ENCODE measurements at regions not wholly inside any gene's neighbourhood (a gene's known extent, or its start where the extent isn't known, plus 50 kb on each side); places are given as distances from the start of the nearest gene placed in this dataset.

DNA sequence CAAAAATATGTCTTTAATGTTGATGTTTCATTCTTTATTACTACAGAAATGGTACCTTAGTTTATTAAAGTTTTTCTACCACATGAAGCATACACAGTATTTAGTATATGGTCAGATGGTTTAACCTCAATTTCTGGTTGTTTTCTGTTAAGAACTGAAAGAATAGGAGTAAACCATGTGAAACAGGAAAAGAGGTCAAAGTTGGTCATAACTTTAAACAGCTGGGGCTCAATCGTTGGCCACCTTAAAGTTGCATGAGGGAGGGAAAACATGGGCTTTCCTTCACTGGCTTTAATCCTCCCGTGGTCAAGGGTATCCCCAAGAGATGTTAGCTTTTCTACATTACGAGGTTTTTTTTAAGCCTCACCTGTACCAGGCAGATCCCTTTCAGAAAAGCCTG is 483.3 kb upstream of the ADAMTS5 start:
- no peak overlapping the region for H3K4me3 ChIP-seq (replicated peaks; ENCODE audit: low read depth, low read length)
- DNase-seq (ENCODE audit: low read depth): no peak
- no peak for TF ChIP-seq CTCF (IDR thresholded peaks at IDR 0.05; ENCODE audit: low read length, missing control alignments)

DNA sequence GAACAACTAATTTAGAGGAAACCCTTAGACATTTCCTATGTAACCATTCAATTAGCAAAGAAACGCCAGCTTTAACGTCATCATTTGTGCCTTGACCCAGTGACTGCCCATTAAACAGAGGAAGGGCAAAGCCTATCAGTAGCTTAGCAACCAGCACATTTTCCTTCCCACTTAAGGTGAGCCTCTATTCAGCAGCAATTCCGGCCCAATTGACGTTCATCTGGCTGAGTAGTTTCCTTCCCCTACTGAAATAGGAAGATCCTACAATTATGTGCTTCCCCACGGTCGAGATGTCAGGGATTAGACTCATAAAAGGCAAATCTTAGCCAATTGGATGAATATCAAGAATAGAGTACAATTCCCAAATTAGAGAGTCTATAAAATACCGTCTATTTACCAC is 482.1 kb upstream of the ADAMTS5 start:
- no peak for TF ChIP-seq CTCF (IDR thresholded peaks at IDR 0.05; ENCODE audit: low read length, missing control alignments)
- no peak overlapping the region for H3K4me3 ChIP-seq (replicated peaks; ENCODE audit: low read depth, low read length)
- DNase-seq (ENCODE audit: low read depth): no peak

- no peak for DNase-seq (ENCODE audit: low read depth)
- TF ChIP-seq CTCF (IDR thresholded peaks at IDR 0.05; ENCODE audit: low read length, missing control alignments): no peak
- H3K4me3 ChIP-seq (replicated peaks; ENCODE audit: low read depth, low read length): no peak overlapping the region
These were observed 481.0 kb upstream of the ADAMTS5 start for GRCh38 chr21:27447843-27448242.

DNA sequence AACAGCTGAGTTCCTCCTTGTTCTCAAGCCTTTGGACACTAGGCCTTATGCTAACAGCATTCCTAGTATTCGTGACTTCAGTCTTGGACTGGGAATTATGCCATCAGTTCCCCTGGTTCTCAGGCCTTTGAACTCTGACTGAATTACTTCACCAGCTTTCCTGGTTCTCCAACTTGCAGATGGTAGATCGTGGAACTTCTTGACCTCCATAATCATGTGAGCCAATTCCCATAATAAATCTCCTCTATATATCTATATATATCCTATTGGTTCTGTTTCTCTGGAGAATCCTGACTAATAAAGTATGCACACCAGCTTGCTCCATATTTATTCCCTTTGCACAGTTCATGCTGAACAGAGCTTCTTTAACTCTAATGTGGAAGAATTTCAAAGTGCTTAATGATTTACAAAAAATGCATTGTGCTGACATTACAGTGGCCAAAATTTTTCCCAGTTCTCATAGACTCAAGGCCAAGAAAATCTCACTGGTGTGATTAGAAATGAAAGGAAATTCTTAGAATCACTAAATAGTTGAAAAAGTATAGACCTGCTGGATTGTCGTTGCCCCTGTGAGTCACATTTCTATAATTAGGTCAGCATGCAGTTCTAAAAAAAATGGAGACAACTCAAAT is 462.9 kb upstream of the ADAMTS5 start:
- no peak overlapping the region for H3K4me3 ChIP-seq (replicated peaks; ENCODE audit: low read depth, low read length)
- TF ChIP-seq CTCF (IDR thresholded peaks at IDR 0.05; ENCODE audit: low read length, missing control alignments): no peak
- peak; percentile 59 for DNase-seq (ENCODE audit: low read depth)

DNA sequence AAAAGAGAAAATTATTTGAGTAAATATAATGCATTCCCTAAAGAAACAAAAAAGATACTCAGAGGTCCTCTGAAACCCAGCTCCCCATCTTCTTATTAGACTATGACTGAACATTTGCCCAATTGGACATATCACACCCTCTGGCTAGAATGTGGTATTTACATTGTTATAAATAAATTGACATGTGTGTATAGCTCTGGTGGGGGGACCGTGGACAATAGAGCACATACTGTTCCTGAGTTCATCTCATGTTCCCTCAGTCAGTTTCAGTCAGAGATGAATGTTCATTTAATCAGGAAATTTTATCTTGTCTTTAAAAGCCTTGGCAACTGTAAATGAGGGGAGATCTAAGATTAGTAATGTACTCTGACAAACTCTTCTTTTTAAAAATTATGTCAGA is 459.3 kb upstream of the ADAMTS5 start:
- H3K4me3 ChIP-seq (replicated peaks; ENCODE audit: low read depth, low read length): no peak overlapping the region
- TF ChIP-seq CTCF (IDR thresholded peaks at IDR 0.05; ENCODE audit: low read length, missing control alignments): no peak

DNA sequence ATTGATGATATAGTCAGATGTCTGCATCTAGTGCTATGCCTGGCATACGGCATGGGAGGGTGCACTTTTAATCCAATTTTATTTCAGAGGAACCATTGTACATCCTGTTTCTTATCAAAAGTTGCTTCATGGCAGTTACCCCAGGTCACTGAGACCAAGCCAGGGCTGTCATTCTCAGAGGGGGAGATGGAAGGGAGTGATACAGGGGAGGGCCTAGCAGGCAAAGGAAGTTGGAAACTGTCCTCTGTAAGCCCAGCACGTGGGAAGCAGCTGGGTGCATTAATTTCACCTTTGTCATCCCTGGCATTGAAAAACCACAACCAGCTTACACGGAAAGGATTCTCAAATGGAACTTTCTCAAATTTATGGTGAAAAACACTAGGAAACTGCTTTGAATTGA is 458.7 kb upstream of the ADAMTS5 start:
- TF ChIP-seq CTCF (IDR thresholded peaks at IDR 0.05; ENCODE audit: low read length, missing control alignments): no peak
- peak; percentile 40 for DNase-seq (ENCODE audit: low read depth)
- H3K4me3 ChIP-seq (replicated peaks; ENCODE audit: low read depth, low read length): no peak overlapping the region

More for the DNA sequence above, 459.3 kb upstream of the ADAMTS5 start:
- DNase-seq (ENCODE audit: low read depth): no peak

DNA sequence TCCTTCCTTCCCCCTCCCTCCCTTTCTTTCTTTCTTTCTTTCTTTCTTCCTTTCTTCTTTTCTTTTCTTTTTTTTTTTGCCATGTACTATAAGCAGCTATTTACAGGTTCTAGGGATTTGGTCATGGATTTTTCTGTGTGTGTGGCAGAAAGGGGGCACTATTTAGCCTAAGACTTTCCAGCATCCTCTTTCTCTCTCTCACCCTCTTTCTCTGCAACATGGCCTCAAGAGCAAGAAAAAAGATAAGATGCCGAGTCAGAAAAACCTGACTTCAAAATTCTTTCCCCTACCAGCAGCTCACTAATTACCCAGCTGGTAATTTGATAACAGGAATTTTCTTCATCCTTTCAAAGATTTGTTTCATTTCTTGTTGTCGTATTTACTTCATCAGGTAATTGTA is 458.3 kb upstream of the ADAMTS5 start:
- TF ChIP-seq CTCF (IDR thresholded peaks at IDR 0.05; ENCODE audit: low read length, missing control alignments): peak; percentile 8
- peak; percentile 28 for DNase-seq (ENCODE audit: low read depth)
- no peak overlapping the region for H3K4me3 ChIP-seq (replicated peaks; ENCODE audit: low read depth, low read length)
